Kidney (tissue), 13 donors: ENCODE measurements at regions not wholly inside any gene's neighbourhood (a gene's known extent, or its start where the extent isn't known, plus 50 kb on each side); places are given as distances from the start of the nearest gene placed in this dataset.
A peak's percentile ranks its signal among the peaks of the same experiment; 100 is the strongest.
"Not testable (repeated sequence)": the region's sequence is repeated elsewhere in the genome, so short reads cannot be mapped to it uniquely, and the experiment has no call there.

ENCODE experiments used
- DNase-seq, 5 donors: peaks; one replicate each; pipeline ENCODE4 v3.0.0-alpha.2; 2013 to 2020
- FAIRE-seq: peaks from 2 replicates; lab custom pipeline; 2012; peaks lifted over from hg19 to GRCh38; lab: Jason Lieb, UNC
- H3K27ac ChIP-seq, 2 donors: one replicate each; pipeline ENCODE4 v1.7.0; 2013; ENCODE audit warnings: low read depth in 2 of 2, low read length in 2 of 2, inconsistent platforms in 1 of 2
- H3K27me3 ChIP-seq: one replicate; pipeline ENCODE4 v1.7.1; 2013; ENCODE audit warnings: low read length, inconsistent platforms; ENCODE audit not compliant: control insufficient read depth, insufficient read depth
- H3K36me3 ChIP-seq, 3 donors: one replicate each; pipeline versions ENCODE4 v1.7.0 to v1.7.1; 2013; ENCODE audit warnings: low read length in 3 of 3, control low read depth in 1 of 3, inconsistent platforms in 1 of 3; ENCODE audit not compliant: insufficient read depth in 3 of 3, control insufficient read depth in 2 of 3
- H3K4me1 ChIP-seq, 3 donors: one replicate each; pipeline versions ENCODE4 v1.7.0 to v1.7.1; 2013; ENCODE audit warnings: low read length in 3 of 3, inconsistent platforms in 1 of 3, low read depth in 1 of 3; ENCODE audit not compliant: control insufficient read depth in 2 of 3, insufficient read depth in 2 of 3
- H3K4me3 ChIP-seq, 3 donors: one replicate each; pipeline versions ENCODE4 v1.7.0 to v1.8.1; 2013; ENCODE audit warnings: low read length in 3 of 3, control low read depth in 1 of 3, inconsistent platforms in 1 of 3
- H3K9ac ChIP-seq, 3 donors: one replicate each; pipeline versions ENCODE4 v1.7.0 to v1.7.1; 2013; ENCODE audit warnings: low read length in 3 of 3, control low read depth in 1 of 3, inconsistent platforms in 1 of 3
- H3K9me3 ChIP-seq, 3 donors: one replicate each; pipeline versions ENCODE4 v1.7.0 to v1.7.1; 2013; ENCODE audit warnings: low read length in 3 of 3, control low read depth in 1 of 3, inconsistent platforms in 1 of 3; ENCODE audit not compliant: control insufficient read depth in 2 of 3, insufficient read depth in 1 of 3
- intact Hi-C: fragments of 100-400 bp; cut with DNase I; formaldehyde crosslinking; loops from one replicate; pipeline ENCODE4 v1.11.1; 2022
- TF ChIP-seq, protein P1 (sequence below): IDR thresholded peaks from 3 replicates; pipeline ENCODE4 v1.5.1; 2012; ENCODE audit warnings: mild to moderate bottlenecking, moderate library complexity, borderline replicate concordance; ENCODE audit not compliant: insufficient read depth; ENCODE audit errors: extremely low read depth
- donor health status: control.
- donor health status: control.
- donor health status: control.
- donor health status: control.
- donor health status: control.
- donor health status: DM: yes; HTN: yes; CAD: no.
- donor health status: Normal renal cell carcinoma (clear cell type).

DNA sequence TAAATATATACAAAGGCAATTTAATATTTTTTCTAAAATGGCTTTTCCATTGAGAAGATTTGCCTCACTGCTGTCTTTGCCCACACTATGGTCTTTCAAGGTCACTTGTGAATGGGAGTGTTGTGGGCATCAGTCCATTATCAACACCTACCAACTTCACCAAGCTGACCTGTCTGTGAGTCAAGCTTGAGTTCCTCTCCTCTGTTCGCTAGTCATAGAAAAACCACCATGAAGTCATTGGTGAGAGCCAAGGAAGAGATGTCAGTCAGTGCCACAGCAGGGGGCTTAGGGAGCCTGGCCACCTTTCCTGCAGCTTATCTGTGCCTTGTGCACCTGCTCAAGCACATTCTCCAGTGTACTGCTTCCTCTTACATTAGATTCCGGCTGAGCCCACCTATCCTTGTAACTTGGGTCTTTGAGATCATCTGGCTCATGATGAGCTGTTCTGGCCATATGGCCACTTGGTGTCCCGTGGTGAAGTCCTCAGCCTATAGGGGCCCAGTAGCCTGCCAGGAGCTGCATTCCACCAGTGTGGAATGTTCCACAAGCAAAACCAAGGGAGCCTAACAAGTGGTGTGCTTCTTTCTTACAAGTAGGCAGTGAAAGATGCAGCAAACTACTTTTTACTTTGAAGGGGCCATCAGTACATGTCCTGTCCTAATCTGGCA, 80.8 kb upstream of the C12orf71 start:
- no peak overlapping the region for H3K4me3 ChIP-seq
- intact Hi-C loops: no loop called here
- DNase-seq: no peak
- H3K9ac ChIP-seq: no peak overlapping the region
- no peaks in the 10 kb centered on the region for H3K36me3 ChIP-seq
- TF ChIP-seq, protein P1, sequence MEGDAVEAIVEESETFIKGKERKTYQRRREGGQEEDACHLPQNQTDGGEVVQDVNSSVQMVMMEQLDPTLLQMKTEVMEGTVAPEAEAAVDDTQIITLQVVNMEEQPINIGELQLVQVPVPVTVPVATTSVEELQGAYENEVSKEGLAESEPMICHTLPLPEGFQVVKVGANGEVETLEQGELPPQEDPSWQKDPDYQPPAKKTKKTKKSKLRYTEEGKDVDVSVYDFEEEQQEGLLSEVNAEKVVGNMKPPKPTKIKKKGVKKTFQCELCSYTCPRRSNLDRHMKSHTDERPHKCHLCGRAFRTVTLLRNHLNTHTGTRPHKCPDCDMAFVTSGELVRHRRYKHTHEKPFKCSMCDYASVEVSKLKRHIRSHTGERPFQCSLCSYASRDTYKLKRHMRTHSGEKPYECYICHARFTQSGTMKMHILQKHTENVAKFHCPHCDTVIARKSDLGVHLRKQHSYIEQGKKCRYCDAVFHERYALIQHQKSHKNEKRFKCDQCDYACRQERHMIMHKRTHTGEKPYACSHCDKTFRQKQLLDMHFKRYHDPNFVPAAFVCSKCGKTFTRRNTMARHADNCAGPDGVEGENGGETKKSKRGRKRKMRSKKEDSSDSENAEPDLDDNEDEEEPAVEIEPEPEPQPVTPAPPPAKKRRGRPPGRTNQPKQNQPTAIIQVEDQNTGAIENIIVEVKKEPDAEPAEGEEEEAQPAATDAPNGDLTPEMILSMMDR: no peak
- no peaks in the 10 kb centered on the region for H3K27me3 ChIP-seq
- no peak for FAIRE-seq
- no peaks in the 10 kb centered on the region for H3K4me1 ChIP-seq
- no peak overlapping the region for H3K27ac ChIP-seq
- no peaks in the 10 kb centered on the region for H3K9me3 ChIP-seq

DNA sequence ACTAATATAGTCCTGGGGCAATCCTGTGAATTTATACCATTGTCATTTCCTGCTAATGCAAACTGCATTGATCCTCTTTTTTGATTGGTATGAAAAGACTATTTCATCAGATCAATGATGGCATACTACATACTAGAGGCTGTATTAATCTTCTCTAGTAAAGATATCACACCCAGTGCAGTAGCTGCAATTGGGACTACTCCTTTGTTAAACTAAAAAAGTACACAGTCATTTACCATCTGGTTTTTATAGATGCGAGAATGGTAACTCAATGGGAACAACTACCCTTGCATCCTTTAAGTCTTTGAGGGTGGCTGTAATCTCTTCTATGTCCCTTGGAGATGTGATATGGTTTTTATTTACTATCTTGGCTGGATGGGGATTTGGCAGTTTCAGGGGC, 80.2 kb upstream of the STK38L start:
- DNase-seq (no peak), FAIRE-seq (no peak)
- H3K27me3 ChIP-seq: no peaks in the 10 kb centered on the region
- H3K9me3 ChIP-seq: no peaks in the 10 kb centered on the region
- intact Hi-C loops: no loop called here
- H3K36me3 ChIP-seq: no peaks in the 10 kb centered on the region
- no peak overlapping the region for H3K4me3 ChIP-seq
- H3K9ac ChIP-seq: no peak overlapping the region
- H3K4me1 ChIP-seq: no peaks in the 10 kb centered on the region
- TF ChIP-seq, protein P1: no peak
- no peak overlapping the region for H3K27ac ChIP-seq

DNA sequence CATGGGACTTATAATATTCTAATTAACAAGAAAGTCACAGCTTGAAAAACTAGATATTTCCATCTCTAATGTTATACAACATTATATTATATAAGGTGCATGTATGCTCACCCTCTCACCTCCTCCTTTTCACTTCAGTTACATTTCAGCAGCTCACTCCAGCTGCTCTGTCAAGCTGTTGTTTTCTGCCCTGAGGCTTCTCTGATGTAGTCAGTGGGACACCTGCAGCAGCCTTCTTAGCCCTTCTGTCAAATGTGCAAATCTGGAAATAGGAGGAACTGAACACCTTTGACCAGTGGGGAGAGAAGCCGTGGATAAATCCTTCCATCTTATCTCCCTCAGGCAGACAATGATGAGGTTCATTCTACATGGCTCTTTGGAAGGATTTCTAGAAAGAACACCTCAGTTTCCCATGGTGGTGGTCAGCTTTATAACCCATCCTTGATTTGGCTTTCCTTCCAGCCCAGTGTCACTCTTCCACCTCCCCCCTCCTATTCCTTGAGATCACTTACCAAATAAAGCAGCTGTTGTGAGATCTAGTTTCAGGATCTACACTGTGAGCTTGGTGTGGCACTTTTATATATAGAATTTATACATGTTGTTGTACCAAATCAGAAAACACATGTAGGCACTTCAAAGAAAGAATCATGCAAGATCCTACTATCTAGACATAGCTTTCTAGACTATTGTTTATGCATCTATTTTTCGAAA, 79.6 kb upstream of the STK38L start:
- Histone ChIP-seq H3K27ac (no peak overlapping the region), H3K36me3 (no peaks in the 10 kb centered on the region), H3K9ac (no peak overlapping the region), H3K4me3 (no peak overlapping the region), H3K9me3 (no peaks in the 10 kb centered on the region), H3K4me1 (no peaks in the 10 kb centered on the region), H3K27me3 (no peaks in the 10 kb centered on the region)
- intact Hi-C loops: no loop called here
- DNase-seq: peak in 3 of 5 donors; percentile 13 to 53 (median 47)
- no peak for FAIRE-seq
- TF ChIP-seq, protein P1: no peak

DNA sequence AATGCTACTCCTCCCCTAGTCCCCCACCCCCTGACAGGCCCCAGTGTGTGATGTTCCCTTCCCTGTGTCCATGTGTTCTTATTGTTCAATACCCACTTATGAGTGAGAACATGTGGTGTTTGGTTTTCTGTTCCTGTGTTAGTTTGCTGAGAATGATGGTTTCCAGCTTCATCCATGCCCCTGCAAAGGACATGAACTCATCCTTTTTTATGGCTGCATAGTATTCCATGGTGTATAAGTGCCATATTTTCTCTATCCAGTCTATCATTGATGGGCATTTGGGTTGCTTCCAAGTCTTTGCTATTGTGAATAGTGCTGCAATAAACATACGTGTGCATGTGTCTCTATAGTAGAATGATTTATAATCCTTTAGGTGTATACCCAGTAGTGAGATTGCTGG, 78.1 kb upstream of the STK38L start:
- intact Hi-C loops, H3K4me3 ChIP-seq, H3K9me3 ChIP-seq, DNase-seq, H3K27me3 ChIP-seq, H3K9ac ChIP-seq, FAIRE-seq, H3K36me3 ChIP-seq, H3K27ac ChIP-seq, H3K4me1 ChIP-seq: not testable (repeated sequence)

DNA sequence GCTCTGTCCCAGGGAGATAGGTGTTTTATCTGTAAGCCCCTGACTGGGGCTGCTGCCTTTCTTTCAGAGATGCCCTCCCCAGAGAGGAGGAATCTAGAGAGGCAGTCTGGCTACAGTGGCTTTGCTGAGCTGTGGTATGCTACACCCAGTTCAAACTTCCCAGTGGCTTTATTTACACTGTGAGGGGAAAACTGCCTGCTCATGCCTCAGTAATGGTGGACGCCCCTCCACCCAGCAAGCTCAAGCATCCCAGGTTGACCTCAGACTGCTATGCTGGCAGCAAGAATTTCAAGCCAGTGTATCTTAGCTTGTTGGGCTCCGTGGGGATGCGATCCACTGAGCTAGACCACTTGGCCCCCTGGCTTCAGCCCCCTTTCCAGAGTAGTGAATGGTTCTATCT, 72.6 kb upstream of the STK38L start:
- H3K9ac ChIP-seq, DNase-seq, H3K27me3 ChIP-seq, H3K36me3 ChIP-seq, H3K4me1 ChIP-seq, intact Hi-C loops, FAIRE-seq, H3K9me3 ChIP-seq, H3K4me3 ChIP-seq, H3K27ac ChIP-seq: not testable (repeated sequence)
